Testis (tissue), 2 donors: ENCODE measurements at regions not wholly inside any gene's neighbourhood (a gene's known extent, or its start where the extent isn't known, plus 50 kb on each side); places are given as distances from the start of the nearest gene placed in this dataset.

ENCODE experiments used
- DNase-seq: peaks from one replicate; pipeline ENCODE4 v3.0.0-alpha.2; 2019
- H3K27ac ChIP-seq, 2 donors: fragments of 200-600 bp; sonication (generic); one replicate each; pipeline ENCODE4 v1.5.1; 2019
- H3K27me3 ChIP-seq: fragments of 200-600 bp; sonication (generic); one replicate; pipeline ENCODE4 v1.5.1; 2019
- H3K36me3 ChIP-seq: fragments of 200-600 bp; sonication (generic); one replicate; pipeline ENCODE4 v1.5.1; 2017; ENCODE audit warnings: low read depth; ENCODE audit errors: missing control alignments
- H3K4me1 ChIP-seq: fragments of 200-600 bp; sonication (generic); one replicate; pipeline ENCODE4 v1.5.1; 2019
- H3K4me3 ChIP-seq, 2 donors: fragments of 200-600 bp; sonication (generic); one replicate each; pipeline ENCODE4 v1.5.1; 2017 to 2019
- H3K9me3 ChIP-seq: fragments of 200-600 bp; sonication (generic); one replicate; pipeline ENCODE4 v1.5.1; 2017
- POLR2A ChIP-seq: fragments of 450-650 bp; IDR thresholded peaks from one replicate; pipeline ENCODE4 v1.6.1; 2017; ENCODE audit warnings: antibody characterized with exemption, mild to moderate bottlenecking, moderate library complexity
- WGBS, 2 donors: methylation state at CpG; one replicate each; pipeline ENCODE4 v1.1.5; 2018; 5-methylcytosine and 5-hydroxymethylcytosine counted together
- intact Hi-C: fragments of 100-400 bp; cut with DNase I; formaldehyde crosslinking; loops from one replicate; pipeline ENCODE4 v1.15.1; 2023; ENCODE audit warnings: low total_unique reads
- TF ChIP-seq, protein P1 (sequence below), 3 experiments: fragments of 450-650 bp in 2 of 3; fragments of 200-600 bp in 1 of 3; sonication (generic) in 1 of 3; IDR thresholded peaks; one replicate each; pipeline ENCODE4 v1.5.1; 2016 to 2019; ENCODE audit warnings: antibody characterized with exemption in 3 of 3, mild to moderate bottlenecking in 2 of 3, moderate library complexity in 1 of 3

DNA sequence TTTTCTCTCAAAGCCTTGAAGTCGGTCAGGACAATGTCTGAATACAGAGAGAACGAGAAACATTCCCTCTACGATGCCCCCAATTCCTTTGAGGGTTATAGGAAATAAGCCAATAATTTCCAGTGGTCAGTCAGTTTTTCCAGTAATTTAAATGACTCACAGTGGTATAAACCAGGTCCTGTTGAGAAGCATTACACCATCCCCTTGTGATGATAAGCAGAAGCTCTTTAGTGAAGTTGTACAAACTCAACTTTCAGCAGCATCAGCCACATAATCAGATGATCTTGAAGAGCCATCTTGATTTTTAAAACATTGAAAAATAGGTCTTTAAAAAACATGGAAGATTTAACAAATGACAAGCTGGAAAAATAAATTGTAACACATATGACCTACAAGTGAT lies 173.9 kb upstream of the ZNF462 start:
- DNase-seq = no peak
- Histone ChIP-seq H3K9me3 (no peaks in the 10 kb centered on the region), H3K4me3 (no peak overlapping the region), H3K4me1 (no peaks in the 10 kb centered on the region), H3K27me3 (no peaks in the 10 kb centered on the region), H3K27ac (no peak overlapping the region), H3K36me3 (no peaks in the 10 kb centered on the region)
- TF ChIP-seq POLR2A = no peak
- TF ChIP-seq, protein P1, sequence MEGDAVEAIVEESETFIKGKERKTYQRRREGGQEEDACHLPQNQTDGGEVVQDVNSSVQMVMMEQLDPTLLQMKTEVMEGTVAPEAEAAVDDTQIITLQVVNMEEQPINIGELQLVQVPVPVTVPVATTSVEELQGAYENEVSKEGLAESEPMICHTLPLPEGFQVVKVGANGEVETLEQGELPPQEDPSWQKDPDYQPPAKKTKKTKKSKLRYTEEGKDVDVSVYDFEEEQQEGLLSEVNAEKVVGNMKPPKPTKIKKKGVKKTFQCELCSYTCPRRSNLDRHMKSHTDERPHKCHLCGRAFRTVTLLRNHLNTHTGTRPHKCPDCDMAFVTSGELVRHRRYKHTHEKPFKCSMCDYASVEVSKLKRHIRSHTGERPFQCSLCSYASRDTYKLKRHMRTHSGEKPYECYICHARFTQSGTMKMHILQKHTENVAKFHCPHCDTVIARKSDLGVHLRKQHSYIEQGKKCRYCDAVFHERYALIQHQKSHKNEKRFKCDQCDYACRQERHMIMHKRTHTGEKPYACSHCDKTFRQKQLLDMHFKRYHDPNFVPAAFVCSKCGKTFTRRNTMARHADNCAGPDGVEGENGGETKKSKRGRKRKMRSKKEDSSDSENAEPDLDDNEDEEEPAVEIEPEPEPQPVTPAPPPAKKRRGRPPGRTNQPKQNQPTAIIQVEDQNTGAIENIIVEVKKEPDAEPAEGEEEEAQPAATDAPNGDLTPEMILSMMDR (IDR thresholded peaks at IDR 0.05) = no peak
- 83 to 86% methylated on average over 3 of the region's 3 CpGs for WGBS, 2 donors
- intact Hi-C loops = no loop called here

DNA sequence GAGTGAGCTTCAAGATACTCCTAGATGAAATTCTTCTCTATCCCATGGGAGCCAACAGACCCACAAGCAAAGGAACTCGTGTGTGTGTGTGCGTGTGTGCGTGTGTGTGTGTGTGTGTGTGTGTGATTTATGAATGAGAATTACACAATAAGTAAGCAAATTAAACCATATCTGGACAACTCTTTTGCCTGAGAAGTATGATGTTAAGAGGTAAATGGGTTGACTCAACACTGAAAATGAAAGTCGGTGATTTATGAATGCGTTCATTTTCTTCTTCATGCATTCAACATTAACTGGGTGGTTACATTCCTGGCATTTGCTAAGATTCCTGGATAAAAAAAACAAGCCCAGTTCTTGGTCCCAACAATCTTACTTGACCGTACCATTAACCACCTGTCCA lies 171.3 kb upstream of the ZNF462 start:
- 74 to 80% methylated on average over 6 of the region's 6 CpGs for WGBS, 2 donors
- Histone ChIP-seq H3K36me3 (no peaks in the 10 kb centered on the region), H3K4me1 (no peaks in the 10 kb centered on the region), H3K9me3 (no peaks in the 10 kb centered on the region), H3K27ac (no peak overlapping the region), H3K27me3 (no peaks in the 10 kb centered on the region), H3K4me3 (no peak overlapping the region)
- no peak for DNase-seq
- intact Hi-C loops = no loop called here
- TF ChIP-seq, protein P1 (IDR thresholded peaks at IDR 0.05) = no peak

DNA sequence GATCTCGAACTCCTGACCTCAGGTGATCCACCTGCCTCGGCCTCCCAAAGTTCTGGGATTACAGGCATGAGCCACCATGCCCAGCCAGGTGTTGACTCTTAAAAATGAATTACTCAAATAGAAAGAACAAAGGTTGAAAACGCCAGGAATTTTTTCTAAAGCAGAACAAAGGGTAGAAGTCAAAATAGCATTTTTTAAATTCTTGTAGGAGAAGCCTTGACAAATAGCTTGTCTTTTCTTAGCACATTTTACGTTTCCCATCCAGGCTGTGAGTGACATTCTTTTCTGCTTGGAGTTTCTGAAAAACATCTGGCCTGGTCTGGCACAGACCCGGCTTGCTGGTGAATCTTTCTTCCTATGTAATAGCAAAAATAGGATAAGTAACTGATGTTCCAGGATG lies 169.4 kb upstream of the ZNF462 start:
- Histone ChIP-seq H3K4me3 (no peak overlapping the region), H3K36me3 (no peaks in the 10 kb centered on the region), H3K4me1 (no peaks in the 10 kb centered on the region), H3K27me3 (no peaks in the 10 kb centered on the region), H3K27ac (no peak overlapping the region), H3K9me3 (no peaks in the 10 kb centered on the region)
- TF ChIP-seq, protein P1 (IDR thresholded peaks at IDR 0.05) = no peak
- TF ChIP-seq POLR2A = no peak
- DNase-seq = no peak
- 76 to 83% methylated on average over 5 of the region's 5 CpGs for WGBS, 2 donors
- intact Hi-C loops = no loop called here

DNA sequence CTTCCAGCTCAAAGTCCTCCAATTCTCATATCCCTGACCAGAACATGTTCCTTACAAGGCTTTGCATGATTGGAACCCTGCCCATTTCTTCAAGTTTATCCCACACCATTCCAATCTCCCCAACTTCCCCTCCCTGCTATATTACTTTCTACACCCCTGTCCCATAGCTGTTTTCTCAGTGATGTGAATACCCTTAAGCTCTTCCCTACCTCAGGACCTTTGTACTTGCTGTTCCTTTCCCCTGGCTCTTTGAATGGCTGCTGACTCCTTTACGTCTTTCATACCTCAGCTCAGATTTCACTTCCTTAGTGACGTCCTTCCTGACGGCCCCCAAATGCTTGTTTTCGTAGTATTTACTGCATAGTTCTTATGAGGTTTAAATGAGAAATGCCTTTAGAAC lies 166.2 kb upstream of the ZNF462 start:
- Histone ChIP-seq H3K4me1 (no peaks in the 10 kb centered on the region), H3K9me3 (no peaks in the 10 kb centered on the region), H3K27me3 (no peaks in the 10 kb centered on the region), H3K36me3 (no peaks in the 10 kb centered on the region), H3K27ac (no peak overlapping the region), H3K4me3 (no peak overlapping the region)
- no peak for DNase-seq
- 83 to 85% methylated on average over 4 of the region's 4 CpGs for WGBS, 2 donors
- TF ChIP-seq, protein P1 (IDR thresholded peaks at IDR 0.05) = no peak
- TF ChIP-seq POLR2A = no peak
- intact Hi-C loops = no loop called here

DNA sequence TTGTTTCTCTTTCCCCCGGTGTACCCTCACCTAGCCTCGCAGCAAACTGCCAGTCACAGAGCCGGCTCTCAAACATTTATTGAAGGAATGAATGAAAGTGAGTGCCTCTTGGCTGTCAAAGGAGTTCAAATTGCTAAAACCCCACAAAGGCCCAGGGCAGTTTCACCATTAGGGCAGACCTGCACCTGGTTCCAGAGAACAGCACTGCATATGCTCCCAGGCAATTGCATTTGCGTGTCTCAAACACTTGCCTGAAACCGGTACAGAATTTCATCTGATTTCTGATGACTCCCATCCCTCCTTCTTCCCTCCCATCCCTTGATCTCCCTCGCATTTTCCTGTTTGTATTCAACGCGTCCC lies 165.6 kb upstream of the ZNF462 start:
- Histone ChIP-seq H3K27me3 (no peaks in the 10 kb centered on the region), H3K4me3 (no peak overlapping the region), H3K9me3 (no peaks in the 10 kb centered on the region), H3K4me1 (no peaks in the 10 kb centered on the region), H3K36me3 (no peaks in the 10 kb centered on the region), H3K27ac (no peak overlapping the region)
- no peak for DNase-seq
- intact Hi-C loops = no loop called here
- WGBS, 2 donors = 32 to 48% methylated on average over 8 of the region's 8 CpGs
- TF ChIP-seq, protein P1 (IDR thresholded peaks at IDR 0.05) = no peak
- no peak for TF ChIP-seq POLR2A
